Skeletal muscle tissue (tissue), 3 donors: ENCODE measurements at regions not wholly inside any gene's neighbourhood (a gene's known extent, or its start where the extent isn't known, plus 50 kb on each side); places are given as distances from the start of the nearest gene placed in this dataset.
"Not testable (repeated sequence)": the region's sequence is repeated elsewhere in the genome, so short reads cannot be mapped to it uniquely, and the experiment has no call there.

Experiments
- H3K27ac ChIP-seq: one replicate; pipeline ENCODE4 v1.7.0; 2013; ENCODE audit warnings: mild to moderate bottlenecking, low read depth, low read length, inconsistent platforms
- H3K27me3 ChIP-seq, 3 donors: one replicate each; pipeline ENCODE4 v1.7.0; 2013; ENCODE audit warnings: low read length in 3 of 3; ENCODE audit not compliant: control insufficient read depth in 3 of 3, insufficient read depth in 3 of 3
- H3K36me3 ChIP-seq, 3 donors: one replicate each; pipeline ENCODE4 v1.7.0; 2013; ENCODE audit warnings: low read length in 3 of 3; ENCODE audit not compliant: control insufficient read depth in 3 of 3, insufficient read depth in 3 of 3
- H3K4me1 ChIP-seq, 3 donors: one replicate each; pipeline ENCODE4 v1.7.0; 2013; ENCODE audit warnings: low read length in 3 of 3, mild to moderate bottlenecking in 3 of 3; ENCODE audit not compliant: control insufficient read depth in 3 of 3, insufficient read depth in 3 of 3
- H3K4me3 ChIP-seq, 3 donors: one replicate each; pipeline ENCODE4 v1.7.0; 2013; ENCODE audit warnings: low read length in 3 of 3
- H3K9ac ChIP-seq, 3 donors: one replicate each; pipeline ENCODE4 v1.7.0; 2013; ENCODE audit warnings: low read length in 3 of 3, mild to moderate bottlenecking in 3 of 3, moderate library complexity in 2 of 3, low read depth in 1 of 3
- H3K9me3 ChIP-seq, 3 donors: one replicate each; pipeline ENCODE4 v1.7.0; 2013; ENCODE audit warnings: low read length in 3 of 3; ENCODE audit not compliant: control insufficient read depth in 3 of 3
- donor health status: Osteomylitis.

DNA sequence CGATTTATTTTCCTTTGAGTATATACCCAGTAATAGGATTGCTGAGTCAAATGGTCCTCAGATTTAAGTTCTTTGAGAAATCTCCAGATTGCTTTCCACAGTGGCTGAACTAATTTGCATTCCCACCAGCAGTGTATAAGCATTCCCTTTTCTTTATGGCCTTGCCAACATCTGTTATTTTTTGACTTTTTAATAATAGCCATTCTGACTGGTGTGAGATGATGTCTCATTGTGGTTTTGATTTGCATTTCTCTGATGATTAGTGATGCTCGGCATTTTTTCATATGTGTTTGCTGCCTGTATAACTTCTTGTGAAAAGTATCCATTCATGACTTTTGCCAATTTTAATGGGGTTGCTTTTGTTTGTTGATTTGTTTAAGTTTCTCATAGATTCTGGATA, 209.5 kb upstream of the NPSR1 start:
- H3K27me3 ChIP-seq, H3K4me3 ChIP-seq, H3K27ac ChIP-seq, H3K9ac ChIP-seq, H3K36me3 ChIP-seq, H3K4me1 ChIP-seq, H3K9me3 ChIP-seq: not testable (repeated sequence)

DNA sequence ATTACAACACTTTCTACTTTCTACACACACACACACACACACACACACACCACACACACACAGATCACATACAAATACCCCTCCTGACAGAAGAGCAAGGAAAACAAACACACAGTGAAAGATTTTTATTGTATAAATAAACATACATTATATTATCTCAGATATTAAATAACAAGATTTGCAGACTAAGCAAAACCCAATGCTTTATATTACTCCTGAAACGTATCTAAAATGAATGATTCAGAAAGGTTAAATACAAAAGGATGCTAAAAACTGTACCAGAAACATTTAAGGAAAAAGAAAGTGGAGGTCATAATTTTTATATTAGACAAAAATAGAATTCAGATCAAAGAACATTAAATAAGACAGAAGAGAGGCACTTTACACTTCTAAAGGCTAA, 208.3 kb upstream of the NPSR1 start:
- Histone ChIP-seq H3K36me3 (no peaks in the 10 kb centered on the region), H3K9ac (no peak overlapping the region), H3K27me3 (no peaks in the 10 kb centered on the region), H3K9me3 (no peaks in the 10 kb centered on the region), H3K4me1 (no peaks in the 10 kb centered on the region), H3K4me3 (no peak overlapping the region), H3K27ac (no peak overlapping the region)

- H3K27ac ChIP-seq = no peak overlapping the region
- H3K9ac ChIP-seq = no peak overlapping the region
Measured at GRCh38 chr7:34451183-34451582, 206.8 kb upstream of the NPSR1 start.

GRCh38 chr7:34451923-34452322, 206.1 kb upstream of the NPSR1 start:
- H3K36me3 ChIP-seq = no peaks in the 10 kb centered on the region
- no peak overlapping the region for H3K4me3 ChIP-seq
- no peak overlapping the region for H3K9ac ChIP-seq
- no peaks in the 10 kb centered on the region for H3K4me1 ChIP-seq
- no peak overlapping the region for H3K27ac ChIP-seq
- no peaks in the 10 kb centered on the region for H3K27me3 ChIP-seq
- H3K9me3 ChIP-seq = no peaks in the 10 kb centered on the region

More at GRCh38 chr7:34451183-34451582, 206.8 kb upstream of the NPSR1 start:
- Histone ChIP-seq H3K4me3 (no peak overlapping the region), H3K9me3 (no peaks in the 10 kb centered on the region), H3K27me3 (no peaks in the 10 kb centered on the region), H3K4me1 (no peaks in the 10 kb centered on the region), H3K36me3 (no peaks in the 10 kb centered on the region)

DNA sequence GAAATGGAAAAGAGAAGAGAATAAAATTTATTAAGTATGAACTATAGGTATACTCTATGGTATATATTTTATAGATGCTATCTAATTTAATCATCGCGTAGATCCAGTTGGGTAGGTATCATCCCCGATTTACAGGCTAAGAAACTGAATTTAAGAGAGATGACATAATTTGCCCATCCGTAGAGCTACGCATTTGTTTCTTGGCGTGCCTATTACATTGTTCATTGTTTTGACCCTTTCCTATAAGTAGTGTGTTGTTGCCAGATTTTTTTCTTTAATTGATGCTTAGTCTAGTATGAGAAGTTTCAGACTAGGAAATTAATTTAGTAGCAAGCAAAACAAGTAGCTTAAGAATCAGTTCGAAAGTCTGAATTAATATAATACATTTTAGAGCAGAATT, 205.7 kb upstream of the NPSR1 start:
- H3K4me1 ChIP-seq = no peaks in the 10 kb centered on the region
- no peak overlapping the region for H3K9ac ChIP-seq
- no peaks in the 10 kb centered on the region for H3K9me3 ChIP-seq
- H3K4me3 ChIP-seq = no peak overlapping the region
- H3K36me3 ChIP-seq = no peaks in the 10 kb centered on the region
- H3K27me3 ChIP-seq = no peaks in the 10 kb centered on the region
- no peak overlapping the region for H3K27ac ChIP-seq

GRCh38 chr7:34453150-34453549, 204.9 kb upstream of the NPSR1 start:
- Histone ChIP-seq H3K36me3 (no peaks in the 10 kb centered on the region), H3K9me3 (no peaks in the 10 kb centered on the region), H3K27me3 (no peaks in the 10 kb centered on the region), H3K27ac (no peak overlapping the region), H3K4me3 (no peak overlapping the region), H3K9ac (no peak overlapping the region), H3K4me1 (no peaks in the 10 kb centered on the region)

DNA sequence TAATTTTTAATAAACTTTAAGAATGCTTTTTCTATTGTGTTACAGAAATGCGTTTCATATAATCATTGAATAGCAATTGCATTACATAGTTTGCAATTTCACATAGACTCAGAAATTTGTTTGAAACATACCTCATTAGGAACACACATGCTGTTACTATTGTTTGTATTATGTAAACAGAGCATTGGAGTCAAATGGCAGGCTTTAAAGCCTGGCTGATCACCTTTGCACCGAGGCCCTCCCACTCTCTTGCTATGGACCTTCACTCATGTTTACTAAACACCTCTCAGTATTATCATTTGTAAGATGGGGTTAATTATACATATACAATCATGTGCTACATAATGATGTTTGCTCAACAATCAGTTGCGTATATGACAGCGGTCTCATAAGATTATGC, 203.6 kb upstream of the NPSR1 start:
- Histone ChIP-seq H3K36me3 (no peaks in the 10 kb centered on the region), H3K9ac (no peak overlapping the region), H3K4me1 (no peaks in the 10 kb centered on the region), H3K4me3 (no peak overlapping the region), H3K27ac (no peak overlapping the region), H3K27me3 (no peaks in the 10 kb centered on the region), H3K9me3 (no peaks in the 10 kb centered on the region)

GRCh38 chr7:34457329-34457728, 200.7 kb upstream of the NPSR1 start:
- Histone ChIP-seq H3K36me3 (no peaks in the 10 kb centered on the region), H3K27me3 (no peaks in the 10 kb centered on the region), H3K4me1 (no peaks in the 10 kb centered on the region), H3K9me3 (no peaks in the 10 kb centered on the region), H3K9ac (no peak overlapping the region), H3K27ac (no peak overlapping the region), H3K4me3 (no peak overlapping the region)

DNA sequence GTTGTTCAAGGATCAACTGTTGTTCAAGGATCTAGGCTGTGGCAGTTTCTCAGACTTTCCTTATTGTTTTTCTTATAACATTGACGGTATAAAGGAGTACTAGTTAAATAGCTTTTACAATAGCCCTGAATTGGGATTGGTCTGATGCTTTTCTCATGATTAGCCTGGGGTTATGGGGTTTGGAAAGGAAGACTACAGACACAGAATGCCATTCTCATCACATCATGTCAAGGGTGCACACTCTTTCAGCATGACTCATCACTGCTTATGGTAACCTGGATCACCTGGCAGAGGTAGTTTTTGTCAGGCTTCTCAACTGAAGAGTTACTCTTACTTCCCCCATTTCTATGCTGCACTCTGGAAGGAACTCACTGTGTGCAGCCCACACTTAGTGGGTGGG, 194.2 kb upstream of the NPSR1 start:
- H3K4me1 ChIP-seq = no peaks in the 10 kb centered on the region

GRCh38 chr7:34471844-34472243, 186.2 kb upstream of the NPSR1 start:
- Histone ChIP-seq H3K36me3 (no peaks in the 10 kb centered on the region), H3K4me3 (no peak overlapping the region), H3K27ac (no peak overlapping the region), H3K27me3 (no peaks in the 10 kb centered on the region), H3K9ac (no peak overlapping the region), H3K9me3 (peaks cover 3 to 5% (median 4%) of the 10 kb centered on the region in 3 donors), H3K4me1 (no peaks in the 10 kb centered on the region)

More for the DNA sequence above, 194.2 kb upstream of the NPSR1 start:
- Histone ChIP-seq H3K36me3 (no peaks in the 10 kb centered on the region), H3K9me3 (no peaks in the 10 kb centered on the region), H3K9ac (no peak overlapping the region), H3K27me3 (no peaks in the 10 kb centered on the region), H3K27ac (no peak overlapping the region), H3K4me3 (no peak overlapping the region)

GRCh38 chr7:34486371-34486770, 171.6 kb upstream of the NPSR1 start:
- Histone ChIP-seq H3K27ac (no peak overlapping the region), H3K9me3 (peaks cover 0 to 3% (median 0%) of the 10 kb centered on the region in 3 donors), H3K36me3 (no peaks in the 10 kb centered on the region), H3K27me3 (no peaks in the 10 kb centered on the region), H3K4me3 (no peak overlapping the region), H3K9ac (no peak overlapping the region), H3K4me1 (no peaks in the 10 kb centered on the region)
